ENCODE measurements at regions not wholly inside any gene's neighbourhood (a gene's known extent, or its start where the extent isn't known, plus 50 kb on each side); places are given as distances from the start of the nearest gene placed in this dataset.

- no peak for TF ChIP-seq CTCF (IDR thresholded peaks at IDR 0.05)
- TF ChIP-seq EP300 (IDR thresholded peaks at IDR 0.05): no peak
These were observed 123.3 kb upstream of the SIX2 start for GRCh38 chr2:45132551-45132950.

Data from tibial nerve (tissue), 4 donors.